ENCODE measurements at regions not wholly inside any gene's neighbourhood (a gene's known extent, or its start where the extent isn't known, plus 50 kb on each side); places are given as distances from the start of the nearest gene placed in this dataset.

DNA sequence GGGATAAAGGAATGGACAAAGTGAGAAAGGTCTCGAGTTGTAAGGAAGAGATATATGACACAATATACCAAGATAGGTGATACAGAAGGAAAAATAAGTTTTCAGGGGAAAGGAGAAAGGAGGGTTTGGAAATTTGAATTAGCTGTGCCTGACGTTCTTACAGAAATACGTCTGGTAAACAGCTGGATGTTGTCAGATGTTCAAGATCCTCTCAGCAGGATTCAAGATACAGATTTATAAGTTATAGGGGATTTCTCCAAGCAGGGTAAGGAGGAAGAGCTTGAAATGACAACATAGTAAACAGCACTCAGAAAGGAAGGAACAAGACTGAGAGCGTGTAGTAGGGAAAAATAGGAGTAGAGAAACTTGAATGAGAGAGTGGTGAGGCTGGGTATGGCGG lies 1184.1 kb downstream of the TYW1 start:
- TF ChIP-seq, protein P1, sequence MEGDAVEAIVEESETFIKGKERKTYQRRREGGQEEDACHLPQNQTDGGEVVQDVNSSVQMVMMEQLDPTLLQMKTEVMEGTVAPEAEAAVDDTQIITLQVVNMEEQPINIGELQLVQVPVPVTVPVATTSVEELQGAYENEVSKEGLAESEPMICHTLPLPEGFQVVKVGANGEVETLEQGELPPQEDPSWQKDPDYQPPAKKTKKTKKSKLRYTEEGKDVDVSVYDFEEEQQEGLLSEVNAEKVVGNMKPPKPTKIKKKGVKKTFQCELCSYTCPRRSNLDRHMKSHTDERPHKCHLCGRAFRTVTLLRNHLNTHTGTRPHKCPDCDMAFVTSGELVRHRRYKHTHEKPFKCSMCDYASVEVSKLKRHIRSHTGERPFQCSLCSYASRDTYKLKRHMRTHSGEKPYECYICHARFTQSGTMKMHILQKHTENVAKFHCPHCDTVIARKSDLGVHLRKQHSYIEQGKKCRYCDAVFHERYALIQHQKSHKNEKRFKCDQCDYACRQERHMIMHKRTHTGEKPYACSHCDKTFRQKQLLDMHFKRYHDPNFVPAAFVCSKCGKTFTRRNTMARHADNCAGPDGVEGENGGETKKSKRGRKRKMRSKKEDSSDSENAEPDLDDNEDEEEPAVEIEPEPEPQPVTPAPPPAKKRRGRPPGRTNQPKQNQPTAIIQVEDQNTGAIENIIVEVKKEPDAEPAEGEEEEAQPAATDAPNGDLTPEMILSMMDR (IDR thresholded peaks at IDR 0.05), result no peak
- TF ChIP-seq POLR2A (IDR thresholded peaks at IDR 0.05) (no peak), EP300 (IDR thresholded peaks at IDR 0.05) (no peak)
